GM19467 (cell line): ENCODE measurements at regions not wholly inside any gene's neighbourhood (a gene's known extent, or its start where the extent isn't known, plus 50 kb on each side); places are given as distances from the start of the nearest gene placed in this dataset.
"Not testable (repeated sequence)": the region's sequence is repeated elsewhere in the genome, so short reads cannot be mapped to it uniquely, and the experiment has no call there.

Experiments
- ATAC-seq: cut with Tn5 transposase; IDR thresholded peaks from one replicate; pipeline ENCODE4 v1.9.1; 2021; ENCODE audit warnings: mild to moderate bottlenecking, moderate library complexity; ENCODE audit not compliant: unreplicated experiment

GRCh38 chr4:141340458-141340857, 119.8 kb downstream of the ZNF330 start:
- no peak for ATAC-seq

- ATAC-seq = no peak
These were observed 125.4 kb downstream of the ZNF330 start for GRCh38 chr4:141346144-141346543.

- ATAC-seq = no peak
These were observed 127.0 kb downstream of the ZNF330 start for GRCh38 chr4:141347684-141348083.

GRCh38 chr4:141348125-141348524, 127.4 kb downstream of the ZNF330 start:
- ATAC-seq = no peak

GRCh38 chr4:141348573-141348972, 127.9 kb downstream of the ZNF330 start:
- no peak for ATAC-seq

GRCh38 chr4:141349236-141349635, 128.5 kb downstream of the ZNF330 start:
- ATAC-seq = no peak

- no peak for ATAC-seq
These were observed 129.6 kb downstream of the ZNF330 start for GRCh38 chr4:141350122-141350905.

GRCh38 chr4:141352331-141352730, 131.6 kb downstream of the ZNF330 start:
- no peak for ATAC-seq

GRCh38 chr4:141352909-141353525, 132.3 kb downstream of the ZNF330 start:
- no peak for ATAC-seq

- no peak for ATAC-seq
These were observed 135.7 kb downstream of the ZNF330 start for GRCh38 chr4:141356321-141356962.

GRCh38 chr4:141356963-141357335, 136.3 kb downstream of the ZNF330 start:
- no peak for ATAC-seq

- ATAC-seq = not testable (repeated sequence)
These were observed 147.5 kb downstream of the ZNF330 start for GRCh38 chr4:141368241-141368640.

GRCh38 chr4:141371206-141371605, 150.5 kb downstream of the ZNF330 start:
- ATAC-seq = no peak

GRCh38 chr4:141375855-141376254, 155.2 kb downstream of the ZNF330 start:
- ATAC-seq = no peak

- no peak for ATAC-seq
These were observed 156.1 kb downstream of the ZNF330 start for GRCh38 chr4:141376769-141377168.

- no peak for ATAC-seq
These were observed 166.6 kb downstream of the ZNF330 start for GRCh38 chr4:141387299-141387698.

GRCh38 chr4:141388481-141388880, 167.8 kb downstream of the ZNF330 start:
- ATAC-seq = no peak

- ATAC-seq = no peak
These were observed 169.0 kb downstream of the ZNF330 start for GRCh38 chr4:141389649-141390048.

- no peak for ATAC-seq
These were observed 169.9 kb downstream of the ZNF330 start for GRCh38 chr4:141390571-141390970.

GRCh38 chr4:141391293-141391692, 170.6 kb downstream of the ZNF330 start:
- no peak for ATAC-seq

GRCh38 chr4:141391771-141392170, 171.1 kb downstream of the ZNF330 start:
- no peak for ATAC-seq

GRCh38 chr4:141395246-141395830, 174.6 kb downstream of the ZNF330 start:
- ATAC-seq = no peak
